ENCODE measurements at regions not wholly inside any gene's neighbourhood (a gene's known extent, or its start where the extent isn't known, plus 50 kb on each side); places are given as distances from the start of the nearest gene placed in this dataset.

GRCh38 chr13:106318941-106319411 lies 216.5 kb downstream of the EFNB2 start:
- no peak for TF ChIP-seq CTCF (conservative IDR thresholded peaks at IDR 0.05; ENCODE audit: low read depth, low read length)
- DNase-seq (ENCODE audit: low read depth) = peak; percentile 71
- no peak overlapping the region for H3K4me3 ChIP-seq (ENCODE audit: low read depth, low read length)

- no peak overlapping the region for H3K4me3 ChIP-seq (ENCODE audit: low read depth, low read length)
- no peak for TF ChIP-seq CTCF (conservative IDR thresholded peaks at IDR 0.05; ENCODE audit: low read depth, low read length)
- no peak for DNase-seq (ENCODE audit: low read depth)
These were observed 221.0 kb downstream of the EFNB2 start for GRCh38 chr13:106314417-106314816.

- no peak for TF ChIP-seq CTCF (conservative IDR thresholded peaks at IDR 0.05; ENCODE audit: low read depth, low read length)
- DNase-seq (ENCODE audit: low read depth) = no peak
- H3K4me3 ChIP-seq (ENCODE audit: low read depth, low read length) = no peak overlapping the region
These were observed 224.5 kb downstream of the EFNB2 start for GRCh38 chr13:106311004-106311403.

- no peak for TF ChIP-seq CTCF (conservative IDR thresholded peaks at IDR 0.05; ENCODE audit: low read depth, low read length)
- no peak overlapping the region for H3K4me3 ChIP-seq (ENCODE audit: low read depth, low read length)
- no peak for DNase-seq (ENCODE audit: low read depth)
These were observed 225.1 kb downstream of the EFNB2 start for GRCh38 chr13:106310291-106310865.

- H3K4me3 ChIP-seq (ENCODE audit: low read depth, low read length) = no peak overlapping the region
- no peak for TF ChIP-seq CTCF (conservative IDR thresholded peaks at IDR 0.05; ENCODE audit: low read depth, low read length)
These were observed 228.6 kb downstream of the EFNB2 start for GRCh38 chr13:106306748-106307277.

GRCh38 chr13:106302843-106303242 lies 232.6 kb downstream of the EFNB2 start:
- H3K4me3 ChIP-seq (ENCODE audit: low read depth, low read length) = no peak overlapping the region
- TF ChIP-seq CTCF (conservative IDR thresholded peaks at IDR 0.05; ENCODE audit: low read depth, low read length) = no peak
- no peak for DNase-seq (ENCODE audit: low read depth)

More at GRCh38 chr13:106306748-106307277, 228.6 kb downstream of the EFNB2 start:
- no peak for DNase-seq (ENCODE audit: low read depth)

- no peak for TF ChIP-seq CTCF (conservative IDR thresholded peaks at IDR 0.05; ENCODE audit: low read depth, low read length)
- no peak for DNase-seq (ENCODE audit: low read depth)
- H3K4me3 ChIP-seq (ENCODE audit: low read depth, low read length) = no peak overlapping the region
These were observed 233.5 kb downstream of the EFNB2 start for GRCh38 chr13:106302011-106302410.
